Effector memory CD4-positive, alpha-beta T cell (primary cell): ENCODE measurements at regions not wholly inside any gene's neighbourhood (a gene's known extent, or its start where the extent isn't known, plus 50 kb on each side); places are given as distances from the start of the nearest gene placed in this dataset.
A peak's percentile ranks its signal among the peaks of the same experiment; 100 is the strongest.

Source experiments
- DNase-seq, 3 donors: peaks; one replicate each; pipeline ENCODE4 v3.0.0-alpha.2; 2020
- H3K27ac ChIP-seq: 2 replicates; pipeline ENCODE4 v1.7.0; 2013; ENCODE audit warnings: mild to moderate bottlenecking, low read length, moderate library complexity; ENCODE audit not compliant: insufficient read depth, poor library complexity, severe bottlenecking
- H3K27me3 ChIP-seq: replicated peaks from 2 replicates; pipeline ENCODE4 v1.7.0; 2013; ENCODE audit warnings: mild to moderate bottlenecking, low read length; ENCODE audit not compliant: insufficient read depth, control insufficient read depth, poor library complexity, severe bottlenecking
- H3K36me3 ChIP-seq: 2 replicates; pipeline ENCODE4 v1.7.0; 2013; ENCODE audit warnings: mild to moderate bottlenecking, low read length, moderate library complexity; ENCODE audit not compliant: control insufficient read depth, insufficient read depth
- H3K4me1 ChIP-seq: 2 replicates; pipeline ENCODE4 v1.7.0; 2013; ENCODE audit warnings: low read length, mild to moderate bottlenecking; ENCODE audit not compliant: control insufficient read depth, insufficient read depth, poor library complexity, severe bottlenecking
- H3K4me3 ChIP-seq: 2 replicates; pipeline ENCODE4 v1.7.0; 2013; ENCODE audit warnings: low read length, low read depth, mild to moderate bottlenecking; ENCODE audit not compliant: insufficient read depth, poor library complexity, severe bottlenecking
- H3K9me3 ChIP-seq: 2 replicates; pipeline ENCODE4 v1.7.0; 2013; ENCODE audit warnings: mild to moderate bottlenecking, low read length, moderate library complexity; ENCODE audit not compliant: control insufficient read depth

- Histone ChIP-seq H3K27me3 (no peaks in the 10 kb centered on the region), H3K36me3 (no peaks in the 10 kb centered on the region), H3K9me3 (no peaks in the 10 kb centered on the region), H3K4me1 (peaks cover 8% of the 10 kb centered on the region), H3K27ac (no peak overlapping the region), H3K4me3 (no peak overlapping the region)
- no peak for DNase-seq
Measured at GRCh38 chr10:3476186-3476585, 303.6 kb upstream of the PITRM1 start.

- Histone ChIP-seq H3K36me3 (no peaks in the 10 kb centered on the region), H3K27ac (no peak overlapping the region), H3K4me1 (peaks cover 8% of the 10 kb centered on the region), H3K27me3 (no peaks in the 10 kb centered on the region), H3K4me3 (no peak overlapping the region), H3K9me3 (no peaks in the 10 kb centered on the region)
- no peak for DNase-seq
Measured at GRCh38 chr10:3475367-3475766, 302.8 kb upstream of the PITRM1 start.

- H3K36me3 ChIP-seq = no peaks in the 10 kb centered on the region
- no peak overlapping the region for H3K27ac ChIP-seq
- no peak overlapping the region for H3K4me3 ChIP-seq
- H3K9me3 ChIP-seq = no peaks in the 10 kb centered on the region
- H3K27me3 ChIP-seq = no peaks in the 10 kb centered on the region
- H3K4me1 ChIP-seq = peaks cover 8% of the 10 kb centered on the region
- DNase-seq = no peak
Measured at GRCh38 chr10:3474266-3474665, 301.7 kb upstream of the PITRM1 start.

GRCh38 chr10:3473271-3473670 is 300.7 kb upstream of the PITRM1 start:
- H3K4me3 ChIP-seq = no peak overlapping the region
- no peaks in the 10 kb centered on the region for H3K27me3 ChIP-seq
- no peaks in the 10 kb centered on the region for H3K36me3 ChIP-seq
- H3K4me1 ChIP-seq = peaks cover 17% of the 10 kb centered on the region
- H3K9me3 ChIP-seq = no peaks in the 10 kb centered on the region
- no peak overlapping the region for H3K27ac ChIP-seq
- DNase-seq = no peak

- Histone ChIP-seq H3K4me1 (peaks cover 23% of the 10 kb centered on the region), H3K36me3 (no peaks in the 10 kb centered on the region), H3K4me3 (peak overlapping the region; percentile 57), H3K9me3 (no peaks in the 10 kb centered on the region), H3K27me3 (no peaks in the 10 kb centered on the region), H3K27ac (peak overlapping the region; percentile 25)
- no peak for DNase-seq
Measured at GRCh38 chr10:3472287-3473051, 299.9 kb upstream of the PITRM1 start.

GRCh38 chr10:3471927-3472286 is 299.3 kb upstream of the PITRM1 start:
- peak overlapping the region; percentile 57 for H3K4me3 ChIP-seq
- no peak for DNase-seq
- no peaks in the 10 kb centered on the region for H3K27me3 ChIP-seq
- H3K27ac ChIP-seq = peak overlapping the region; percentile 25
- H3K36me3 ChIP-seq = no peaks in the 10 kb centered on the region
- H3K9me3 ChIP-seq = no peaks in the 10 kb centered on the region
- H3K4me1 ChIP-seq = peaks cover 27% of the 10 kb centered on the region

- peaks cover 27% of the 10 kb centered on the region for H3K4me1 ChIP-seq
- no peak for DNase-seq
- H3K36me3 ChIP-seq = no peaks in the 10 kb centered on the region
- H3K4me3 ChIP-seq = no peak overlapping the region
- H3K27ac ChIP-seq = no peak overlapping the region
- no peaks in the 10 kb centered on the region for H3K9me3 ChIP-seq
- no peaks in the 10 kb centered on the region for H3K27me3 ChIP-seq
Measured at GRCh38 chr10:3471472-3471871, 298.9 kb upstream of the PITRM1 start.

GRCh38 chr10:3470191-3470590 is 297.6 kb upstream of the PITRM1 start:
- H3K27ac ChIP-seq = no peak overlapping the region
- no peaks in the 10 kb centered on the region for H3K36me3 ChIP-seq
- no peaks in the 10 kb centered on the region for H3K27me3 ChIP-seq
- no peak overlapping the region for H3K4me3 ChIP-seq
- H3K4me1 ChIP-seq = peaks cover 27% of the 10 kb centered on the region
- DNase-seq = no peak
- H3K9me3 ChIP-seq = no peaks in the 10 kb centered on the region

GRCh38 chr10:3469639-3470020 is 297.0 kb upstream of the PITRM1 start:
- Histone ChIP-seq H3K27ac (no peak overlapping the region), H3K9me3 (no peaks in the 10 kb centered on the region), H3K27me3 (no peaks in the 10 kb centered on the region), H3K4me3 (no peak overlapping the region), H3K4me1 (peaks cover 27% of the 10 kb centered on the region), H3K36me3 (no peaks in the 10 kb centered on the region)
- DNase-seq = no peak

- Histone ChIP-seq H3K4me3 (no peak overlapping the region), H3K9me3 (no peaks in the 10 kb centered on the region), H3K36me3 (no peaks in the 10 kb centered on the region), H3K27me3 (no peaks in the 10 kb centered on the region), H3K4me1 (peaks cover 27% of the 10 kb centered on the region), H3K27ac (no peak overlapping the region)
- no peak for DNase-seq
Measured at GRCh38 chr10:3468919-3469638, 296.5 kb upstream of the PITRM1 start.
